NCI-H146 treated with DMSO at 0.1 percent for 48 hours (cell line): ENCODE measurements at regions not wholly inside any gene's neighbourhood (a gene's known extent, or its start where the extent isn't known, plus 50 kb on each side); places are given as distances from the start of the nearest gene placed in this dataset.

ENCODE experiments used
- DNase-seq: peaks from one replicate; lab custom pipeline; 2025; ENCODE audit not compliant: unreplicated experiment; lab: John Stamatoyannopoulos, UW

GRCh38 chr12:92331383-92331782 is 185.7 kb upstream of the BTG1 start:
- no peak for DNase-seq

- no peak for DNase-seq
Measured at GRCh38 chr12:92330654-92331053, 185.0 kb upstream of the BTG1 start.

- no peak for DNase-seq
Measured at GRCh38 chr12:92326877-92327276, 181.2 kb upstream of the BTG1 start.

GRCh38 chr12:92324849-92325500 is 179.3 kb upstream of the BTG1 start:
- DNase-seq, result no peak

GRCh38 chr12:92312463-92312964 is 166.9 kb upstream of the BTG1 start:
- DNase-seq, result no peak

GRCh38 chr12:92304371-92305055 is 158.9 kb upstream of the BTG1 start:
- no peak for DNase-seq

GRCh38 chr12:92302041-92302829 is 156.6 kb upstream of the BTG1 start:
- DNase-seq, result no peak

GRCh38 chr12:92301356-92301755 is 155.7 kb upstream of the BTG1 start:
- no peak for DNase-seq

- DNase-seq, result no peak
Measured at GRCh38 chr12:92300777-92301176, 155.1 kb upstream of the BTG1 start.

- no peak for DNase-seq
Measured at GRCh38 chr12:92299744-92300143, 154.1 kb upstream of the BTG1 start.

- no peak for DNase-seq
Measured at GRCh38 chr12:92299344-92299743, 153.7 kb upstream of the BTG1 start.

GRCh38 chr12:92297932-92298696 is 152.5 kb upstream of the BTG1 start:
- DNase-seq, result no peak

- DNase-seq, result no peak
Measured at GRCh38 chr12:92297405-92297804, 151.8 kb upstream of the BTG1 start.

- no peak for DNase-seq
Measured at GRCh38 chr12:92295523-92295922, 149.9 kb upstream of the BTG1 start.

GRCh38 chr12:92294676-92295440 is 149.2 kb upstream of the BTG1 start:
- no peak for DNase-seq

- DNase-seq, result no peak
Measured at GRCh38 chr12:92292016-92292415, 146.4 kb upstream of the BTG1 start.

GRCh38 chr12:92290886-92291285 is 145.2 kb upstream of the BTG1 start:
- no peak for DNase-seq

GRCh38 chr12:92290350-92290695 is 144.7 kb upstream of the BTG1 start:
- no peak for DNase-seq

GRCh38 chr12:92289629-92290349 is 144.1 kb upstream of the BTG1 start:
- no peak for DNase-seq

GRCh38 chr12:92288561-92288960 is 142.9 kb upstream of the BTG1 start:
- DNase-seq, result no peak
